WTC11 (cell line): ENCODE measurements at regions not wholly inside any gene's neighbourhood (a gene's known extent, or its start where the extent isn't known, plus 50 kb on each side); places are given as distances from the start of the nearest gene placed in this dataset.

ENCODE experiments used
- CREB1 ChIP-seq: sonication (generic); formaldehyde crosslinking; IDR thresholded peaks from 2 replicates; pipeline ENCODE4 v1.8.0; 2023; ENCODE audit warnings: mild to moderate bottlenecking, missing genetic modification reagents
- CTCF ChIP-seq: fragments of 200-600 bp; IDR thresholded peaks from 2 replicates; pipeline ENCODE4 v1.8.0; 2022; ENCODE audit warnings: antibody characterized with exemption
- NFYB ChIP-seq: sonication (generic); formaldehyde crosslinking; conservative IDR thresholded peaks from 2 replicates; pipeline ENCODE4 v1.8.0; 2022; ENCODE audit warnings: low read depth, missing genetic modification reagents
- SP1 ChIP-seq: sonication (generic); formaldehyde crosslinking; conservative IDR thresholded peaks from 2 replicates; pipeline ENCODE4 v1.8.1; 2022; ENCODE audit warnings: missing genetic modification reagents
- TF ChIP-seq, protein P1 (sequence below): sonication (generic); formaldehyde crosslinking; IDR thresholded peaks from 2 replicates; pipeline ENCODE4 v1.8.1; 2023; ENCODE audit warnings: mild to moderate bottlenecking, missing genetic modification reagents, borderline replicate concordance
- TF ChIP-seq, protein P2 (sequence below): fragments of 250-450 bp; sonication (Bioruptor Pico); IDR thresholded peaks from 2 replicates; pipeline ENCODE4 v1.8.0; 2021; ENCODE audit warnings: mild to moderate bottlenecking
- TF ChIP-seq, protein P3 (sequence below): sonication (generic); formaldehyde crosslinking; IDR thresholded peaks from 2 replicates; pipeline ENCODE4 v1.8.0; 2022; ENCODE audit warnings: mild to moderate bottlenecking, missing genetic modification reagents

GRCh38 chr6:137944793-137945498, 77.9 kb downstream of the TNFAIP3 start:
- peak; percentile 49 for TF ChIP-seq CTCF
- no peak for TF ChIP-seq CREB1 (CRISPR knock-in tag)
- TF ChIP-seq SP1 (CRISPR knock-in tag) = no peak
- TF ChIP-seq, protein P1, sequence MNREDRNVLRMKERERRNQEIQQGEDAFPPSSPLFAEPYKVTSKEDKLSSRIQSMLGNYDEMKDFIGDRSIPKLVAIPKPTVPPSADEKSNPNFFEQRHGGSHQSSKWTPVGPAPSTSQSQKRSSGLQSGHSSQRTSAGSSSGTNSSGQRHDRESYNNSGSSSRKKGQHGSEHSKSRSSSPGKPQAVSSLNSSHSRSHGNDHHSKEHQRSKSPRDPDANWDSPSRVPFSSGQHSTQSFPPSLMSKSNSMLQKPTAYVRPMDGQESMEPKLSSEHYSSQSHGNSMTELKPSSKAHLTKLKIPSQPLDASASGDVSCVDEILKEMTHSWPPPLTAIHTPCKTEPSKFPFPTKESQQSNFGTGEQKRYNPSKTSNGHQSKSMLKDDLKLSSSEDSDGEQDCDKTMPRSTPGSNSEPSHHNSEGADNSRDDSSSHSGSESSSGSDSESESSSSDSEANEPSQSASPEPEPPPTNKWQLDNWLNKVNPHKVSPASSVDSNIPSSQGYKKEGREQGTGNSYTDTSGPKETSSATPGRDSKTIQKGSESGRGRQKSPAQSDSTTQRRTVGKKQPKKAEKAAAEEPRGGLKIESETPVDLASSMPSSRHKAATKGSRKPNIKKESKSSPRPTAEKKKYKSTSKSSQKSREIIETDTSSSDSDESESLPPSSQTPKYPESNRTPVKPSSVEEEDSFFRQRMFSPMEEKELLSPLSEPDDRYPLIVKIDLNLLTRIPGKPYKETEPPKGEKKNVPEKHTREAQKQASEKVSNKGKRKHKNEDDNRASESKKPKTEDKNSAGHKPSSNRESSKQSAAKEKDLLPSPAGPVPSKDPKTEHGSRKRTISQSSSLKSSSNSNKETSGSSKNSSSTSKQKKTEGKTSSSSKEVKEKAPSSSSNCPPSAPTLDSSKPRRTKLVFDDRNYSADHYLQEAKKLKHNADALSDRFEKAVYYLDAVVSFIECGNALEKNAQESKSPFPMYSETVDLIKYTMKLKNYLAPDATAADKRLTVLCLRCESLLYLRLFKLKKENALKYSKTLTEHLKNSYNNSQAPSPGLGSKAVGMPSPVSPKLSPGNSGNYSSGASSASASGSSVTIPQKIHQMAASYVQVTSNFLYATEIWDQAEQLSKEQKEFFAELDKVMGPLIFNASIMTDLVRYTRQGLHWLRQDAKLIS (CRISPR knock-in tag) = no peak
- TF ChIP-seq NFYB (CRISPR knock-in tag) = no peak
- TF ChIP-seq, protein P2, sequence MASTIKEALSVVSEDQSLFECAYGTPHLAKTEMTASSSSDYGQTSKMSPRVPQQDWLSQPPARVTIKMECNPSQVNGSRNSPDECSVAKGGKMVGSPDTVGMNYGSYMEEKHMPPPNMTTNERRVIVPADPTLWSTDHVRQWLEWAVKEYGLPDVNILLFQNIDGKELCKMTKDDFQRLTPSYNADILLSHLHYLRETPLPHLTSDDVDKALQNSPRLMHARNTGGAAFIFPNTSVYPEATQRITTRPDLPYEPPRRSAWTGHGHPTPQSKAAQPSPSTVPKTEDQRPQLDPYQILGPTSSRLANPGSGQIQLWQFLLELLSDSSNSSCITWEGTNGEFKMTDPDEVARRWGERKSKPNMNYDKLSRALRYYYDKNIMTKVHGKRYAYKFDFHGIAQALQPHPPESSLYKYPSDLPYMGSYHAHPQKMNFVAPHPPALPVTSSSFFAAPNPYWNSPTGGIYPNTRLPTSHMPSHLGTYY = no peak
- TF ChIP-seq, protein P3, sequence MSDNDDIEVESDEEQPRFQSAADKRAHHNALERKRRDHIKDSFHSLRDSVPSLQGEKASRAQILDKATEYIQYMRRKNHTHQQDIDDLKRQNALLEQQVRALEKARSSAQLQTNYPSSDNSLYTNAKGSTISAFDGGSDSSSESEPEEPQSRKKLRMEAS (CRISPR knock-in tag) = no peak
